Suprapubic skin (tissue), 4 donors: ENCODE measurements at regions not wholly inside any gene's neighbourhood (a gene's known extent, or its start where the extent isn't known, plus 50 kb on each side); places are given as distances from the start of the nearest gene placed in this dataset.

Experiments used
- DNase-seq, 2 donors: peaks; one replicate each; pipeline ENCODE4 v3.0.0-alpha.2; 2019; ENCODE audit warnings: low spot score in 2 of 2
- H3K27ac ChIP-seq: fragments of 200-600 bp; sonication (generic); one replicate; pipeline ENCODE4 v1.5.1; 2019
- H3K27me3 ChIP-seq: fragments of 200-600 bp; sonication (generic); one replicate; pipeline ENCODE4 v1.5.1; 2019
- H3K36me3 ChIP-seq: fragments of 200-600 bp; sonication (generic); one replicate; pipeline ENCODE4 v1.5.1; 2019
- H3K4me1 ChIP-seq: fragments of 200-600 bp; sonication (generic); one replicate; pipeline ENCODE4 v1.5.1; 2019
- H3K4me3 ChIP-seq: fragments of 200-600 bp; sonication (generic); one replicate; pipeline ENCODE4 v1.5.1; 2019; ENCODE audit warnings: mild to moderate bottlenecking
- H3K9me3 ChIP-seq: fragments of 200-600 bp; sonication (generic); one replicate; pipeline ENCODE4 v1.5.1; 2019
- CTCF ChIP-seq, 2 donors: fragments of 200-600 bp in 1 of 2; fragments of 450-650 bp in 1 of 2; sonication (generic) in 1 of 2; IDR thresholded peaks; one replicate each; pipeline ENCODE4 v1.5.1; 2016 to 2019; ENCODE audit warnings: antibody characterized with exemption in 2 of 2, mild to moderate bottlenecking in 1 of 2, moderate library complexity in 1 of 2
- EP300 ChIP-seq: sonication (generic); formaldehyde crosslinking; IDR thresholded peaks from one replicate; pipeline ENCODE4 v1.6.1; 2017; ENCODE audit warnings: antibody characterized with exemption
- POLR2A ChIP-seq, 2 donors: fragments of 450-650 bp; IDR thresholded peaks; one replicate each; pipeline ENCODE4 v1.6.1; 2017; ENCODE audit warnings: antibody characterized with exemption in 2 of 2, mild to moderate bottlenecking in 2 of 2, moderate library complexity in 2 of 2
- POLR2AphosphoS5 ChIP-seq, 3 donors: sonication (generic); formaldehyde crosslinking; IDR thresholded peaks; one replicate each; pipeline ENCODE4 v1.6.1; 2017; ENCODE audit warnings: antibody characterized with exemption in 3 of 3
- WGBS: methylation state at CpG from one replicate; pipeline ENCODE4 v1.1.5; 2018; 5-methylcytosine and 5-hydroxymethylcytosine counted together

GRCh38 chr7:89857767-89858166, 296.5 kb upstream of the STEAP1 start:
- Histone ChIP-seq H3K9me3 (peaks cover 15% of the 10 kb centered on the region), H3K4me3 (no peak overlapping the region), H3K4me1 (no peaks in the 10 kb centered on the region), H3K27me3 (no peaks in the 10 kb centered on the region), H3K27ac (no peak overlapping the region), H3K36me3 (no peaks in the 10 kb centered on the region)
- DNase-seq = no peak
- 91% methylated on average over 1 of the region's 1 CpG for WGBS
- TF ChIP-seq POLR2A (IDR thresholded peaks at IDR 0.05) (no peak), POLR2AphosphoS5 (IDR thresholded peaks at IDR 0.05) (no peak), EP300 (no peak), CTCF (IDR thresholded peaks at IDR 0.05) (no peak)

- TF ChIP-seq EP300 = no peak
- TF ChIP-seq CTCF (IDR thresholded peaks at IDR 0.05) = no peak
- no peak for TF ChIP-seq POLR2A (IDR thresholded peaks at IDR 0.05)
- no peak for TF ChIP-seq POLR2AphosphoS5 (IDR thresholded peaks at IDR 0.05)
- Histone ChIP-seq H3K27ac (no peak overlapping the region), H3K4me3 (no peak overlapping the region), H3K9me3 (peaks cover 4% of the 10 kb centered on the region), H3K36me3 (no peaks in the 10 kb centered on the region), H3K4me1 (no peaks in the 10 kb centered on the region), H3K27me3 (no peaks in the 10 kb centered on the region)
- no peak for DNase-seq
- WGBS = 83% methylated on average over 3 of the region's 3 CpGs
These were observed 266.8 kb upstream of the STEAP1 start for GRCh38 chr7:89887489-89887888.

GRCh38 chr7:89908736-89909135, 245.5 kb upstream of the STEAP1 start:
- Histone ChIP-seq H3K4me1 (no peaks in the 10 kb centered on the region), H3K27ac (no peak overlapping the region), H3K27me3 (no peaks in the 10 kb centered on the region), H3K4me3 (no peak overlapping the region), H3K9me3 (no peaks in the 10 kb centered on the region), H3K36me3 (no peaks in the 10 kb centered on the region)
- WGBS = 57% methylated on average over 2 of the region's 2 CpGs
- DNase-seq = no peak
- TF ChIP-seq EP300 (no peak), POLR2A (IDR thresholded peaks at IDR 0.05) (no peak), CTCF (IDR thresholded peaks at IDR 0.05) (no peak), POLR2AphosphoS5 (IDR thresholded peaks at IDR 0.05) (no peak)

- no peak for DNase-seq
- 6% methylated on average over 2 of the region's 2 CpGs for WGBS
- TF ChIP-seq EP300 (no peak), POLR2AphosphoS5 (IDR thresholded peaks at IDR 0.05) (no peak), POLR2A (IDR thresholded peaks at IDR 0.05) (no peak), CTCF (IDR thresholded peaks at IDR 0.05) (no peak)
- Histone ChIP-seq H3K4me1 (no peaks in the 10 kb centered on the region), H3K27me3 (no peaks in the 10 kb centered on the region), H3K4me3 (no peak overlapping the region), H3K9me3 (no peaks in the 10 kb centered on the region), H3K36me3 (no peaks in the 10 kb centered on the region), H3K27ac (no peak overlapping the region)
These were observed 239.6 kb upstream of the STEAP1 start for GRCh38 chr7:89914711-89915110.

- Histone ChIP-seq H3K36me3 (no peaks in the 10 kb centered on the region), H3K4me3 (no peak overlapping the region), H3K9me3 (no peaks in the 10 kb centered on the region), H3K27ac (no peak overlapping the region), H3K4me1 (no peaks in the 10 kb centered on the region), H3K27me3 (no peaks in the 10 kb centered on the region)
- no peak for DNase-seq
- TF ChIP-seq POLR2AphosphoS5 (IDR thresholded peaks at IDR 0.05) = no peak
- TF ChIP-seq POLR2A (IDR thresholded peaks at IDR 0.05) = no peak
- no peak for TF ChIP-seq CTCF (IDR thresholded peaks at IDR 0.05)
- no peak for TF ChIP-seq EP300
- 45% methylated on average over 2 of the region's 2 CpGs for WGBS
These were observed 228.1 kb upstream of the STEAP1 start for GRCh38 chr7:89926194-89926593.
